HG02610 (cell line): ENCODE measurements at regions not wholly inside any gene's neighbourhood (a gene's known extent, or its start where the extent isn't known, plus 50 kb on each side); places are given as distances from the start of the nearest gene placed in this dataset.
"Not testable (repeated sequence)": the region's sequence is repeated elsewhere in the genome, so short reads cannot be mapped to it uniquely, and the experiment has no call there.

ENCODE experiments used
- ATAC-seq: cut with Tn5 transposase; IDR thresholded peaks from one replicate; pipeline ENCODE4 v1.9.1; 2021; ENCODE audit warnings: mild to moderate bottlenecking, moderate library complexity; ENCODE audit not compliant: unreplicated experiment

DNA sequence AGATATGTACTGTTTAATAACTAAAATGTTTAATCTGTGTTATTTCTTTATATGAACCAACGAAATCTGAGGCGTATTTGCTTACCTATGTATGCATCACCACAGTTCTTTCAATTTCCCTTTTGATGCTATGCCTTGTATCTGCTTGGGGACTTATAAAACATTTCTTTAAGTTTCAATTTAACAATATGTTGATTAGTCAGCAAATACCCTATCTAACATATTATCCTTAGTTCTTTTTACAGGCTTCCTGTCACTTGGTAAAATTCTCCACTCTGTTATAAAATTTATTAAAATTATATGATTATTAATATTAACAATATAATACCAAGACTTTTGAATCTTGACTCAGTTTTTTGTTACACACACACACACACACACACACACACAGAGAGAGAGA lies 174.3 kb downstream of the CPS1 start:
- ATAC-seq, result no peak

DNA sequence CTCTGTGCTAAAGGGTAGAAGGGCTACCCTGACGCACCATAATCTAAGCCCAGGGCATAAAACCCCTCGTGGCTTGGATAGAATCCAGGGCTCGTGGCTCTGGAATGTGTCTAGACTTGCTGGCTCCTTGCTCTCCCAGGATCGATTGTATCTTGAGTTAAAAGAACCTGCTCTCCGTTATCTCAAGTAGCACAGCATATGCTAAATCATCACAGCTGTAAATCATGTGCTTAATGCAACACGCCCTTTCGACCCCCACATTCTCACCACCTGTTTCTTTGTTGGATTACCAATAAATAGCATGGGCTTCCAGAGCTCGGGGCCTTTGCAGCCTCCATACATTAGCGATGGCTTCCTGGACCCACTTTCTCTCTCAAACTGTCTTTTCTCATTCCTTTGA lies 190.4 kb downstream of the CPS1 start:
- not testable (repeated sequence) for ATAC-seq

DNA sequence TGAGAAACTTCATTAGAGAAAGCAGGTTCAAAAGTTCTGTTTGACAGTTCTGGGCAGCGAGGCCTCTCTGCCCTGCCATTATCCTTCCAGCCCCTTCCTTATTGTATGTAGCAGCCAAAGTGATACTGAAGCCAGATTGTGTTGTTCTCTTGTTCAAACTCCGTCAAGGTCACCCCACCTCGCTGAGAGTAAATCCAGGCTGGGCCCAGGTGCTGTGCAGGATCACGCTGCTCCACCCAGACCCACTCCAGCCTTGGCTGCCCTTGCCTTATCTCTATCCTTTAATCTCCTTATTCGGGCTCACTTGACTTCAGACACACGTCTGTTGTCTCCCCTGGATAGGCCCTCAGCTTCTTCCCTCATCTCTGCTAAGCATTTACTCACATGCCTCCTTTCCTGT lies 196.1 kb downstream of the CPS1 start:
- ATAC-seq, result no peak

DNA sequence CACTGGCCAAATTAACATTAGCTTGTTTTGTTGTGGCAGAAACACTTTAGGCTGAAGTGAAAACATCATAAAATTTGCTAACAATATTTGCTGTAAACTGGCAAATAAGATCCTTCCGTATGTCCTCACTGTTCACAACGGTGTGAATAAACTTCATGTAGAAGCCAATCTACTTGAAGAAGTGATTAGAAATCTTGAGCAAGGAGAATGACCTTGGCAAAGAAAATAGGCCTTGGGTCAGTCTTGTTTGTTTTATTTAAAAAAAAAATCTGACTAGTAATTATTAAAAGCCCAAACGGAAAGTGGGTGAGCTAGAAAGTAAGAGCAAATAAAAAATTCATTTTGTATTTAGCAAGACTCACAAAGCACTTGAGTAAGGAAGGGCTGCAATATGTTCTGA lies 197.0 kb downstream of the CPS1 start:
- no peak for ATAC-seq

DNA sequence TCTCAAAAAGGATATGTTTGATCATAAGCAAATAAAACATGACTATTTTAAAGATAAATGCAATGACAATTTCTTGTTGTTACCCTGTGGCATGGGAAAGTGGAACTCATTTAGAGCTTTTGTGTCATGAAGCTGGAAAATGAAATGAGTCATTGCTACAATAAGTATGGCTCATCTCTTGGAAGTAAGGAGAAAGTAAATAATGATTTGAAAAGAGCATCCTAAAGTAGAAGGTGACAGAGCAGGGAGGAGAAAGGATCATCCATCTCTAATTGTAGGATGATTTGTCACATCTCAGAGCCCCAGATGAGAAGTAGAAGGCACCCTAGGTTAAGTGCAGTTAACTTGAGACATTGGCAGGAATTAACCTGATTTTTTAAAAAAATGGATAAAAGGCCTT lies 200.5 kb downstream of the CPS1 start:
- no peak for ATAC-seq

DNA sequence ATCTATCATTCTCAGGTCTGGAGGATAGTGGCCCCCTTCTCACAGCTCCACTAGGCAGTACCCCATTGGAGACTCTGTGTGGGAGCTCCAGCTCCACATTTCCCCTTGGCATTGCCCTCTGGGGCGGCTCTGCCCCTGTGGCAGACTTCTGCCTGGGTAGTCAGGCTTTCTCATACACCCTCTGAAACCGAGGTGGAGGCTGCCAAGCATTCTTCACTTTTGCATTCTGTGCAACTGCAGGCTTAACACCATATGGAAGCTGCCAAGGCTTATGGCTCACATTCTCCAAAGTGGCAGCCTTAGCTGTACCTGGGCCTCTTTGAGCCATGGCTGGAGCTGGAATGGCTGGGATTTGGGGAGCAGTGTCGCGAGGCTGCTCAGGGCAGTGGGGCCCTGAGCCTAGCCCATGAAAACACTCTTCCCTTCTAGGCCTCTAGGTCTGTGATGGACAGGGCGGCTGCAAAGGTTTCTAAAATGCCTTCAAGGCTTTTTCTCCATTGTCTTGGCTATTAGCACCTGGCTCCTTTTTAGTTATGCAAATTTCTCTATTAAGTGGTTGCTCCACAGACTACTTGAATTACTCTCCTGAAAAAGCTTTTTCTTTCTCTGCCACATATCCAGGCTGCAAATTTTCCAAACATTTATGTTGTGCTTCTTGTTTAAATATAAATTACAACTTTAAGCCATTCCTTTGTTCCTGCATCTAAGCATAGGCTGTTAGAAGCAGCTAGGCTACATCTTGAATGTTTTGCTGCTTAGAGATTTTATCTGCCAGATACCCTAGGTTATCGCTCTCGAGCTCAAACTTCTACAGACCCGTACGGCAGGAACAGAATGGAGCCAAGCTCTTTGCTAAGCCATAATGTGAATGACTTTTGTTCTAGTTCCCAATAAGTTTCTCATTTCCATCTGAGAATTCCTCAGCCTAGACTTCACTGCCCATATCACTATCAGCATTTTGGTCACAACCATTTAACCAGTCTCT lies 206.5 kb downstream of the CPS1 start:
- no peak for ATAC-seq

DNA sequence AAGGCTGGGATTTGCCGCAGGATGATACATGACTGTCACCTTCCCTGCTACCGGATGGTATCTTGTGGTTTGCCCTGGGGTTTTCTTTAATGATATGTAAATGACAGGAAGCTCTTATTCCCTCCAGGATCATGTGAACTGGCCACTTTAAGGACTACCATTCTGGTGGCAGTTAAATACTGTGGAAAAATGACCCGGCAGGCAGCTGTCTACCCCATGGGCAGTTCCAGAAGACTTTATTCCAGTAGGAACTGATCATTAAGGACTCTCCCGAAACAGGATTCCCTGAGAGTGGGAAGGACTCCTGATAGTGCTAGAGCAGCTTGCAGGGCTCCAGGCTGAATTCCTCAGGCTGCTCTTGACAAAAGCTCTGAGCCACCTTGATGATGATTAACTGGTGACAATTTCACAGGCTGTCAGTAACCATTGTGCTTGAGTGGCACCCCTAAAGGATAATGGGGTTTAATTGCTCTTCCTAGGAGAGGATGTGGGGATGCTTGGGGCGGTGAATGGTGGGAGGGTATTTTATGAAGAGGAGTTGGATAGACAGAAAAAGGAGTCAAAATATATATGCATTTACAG lies 212.0 kb downstream of the CPS1 start:
- no peak for ATAC-seq

DNA sequence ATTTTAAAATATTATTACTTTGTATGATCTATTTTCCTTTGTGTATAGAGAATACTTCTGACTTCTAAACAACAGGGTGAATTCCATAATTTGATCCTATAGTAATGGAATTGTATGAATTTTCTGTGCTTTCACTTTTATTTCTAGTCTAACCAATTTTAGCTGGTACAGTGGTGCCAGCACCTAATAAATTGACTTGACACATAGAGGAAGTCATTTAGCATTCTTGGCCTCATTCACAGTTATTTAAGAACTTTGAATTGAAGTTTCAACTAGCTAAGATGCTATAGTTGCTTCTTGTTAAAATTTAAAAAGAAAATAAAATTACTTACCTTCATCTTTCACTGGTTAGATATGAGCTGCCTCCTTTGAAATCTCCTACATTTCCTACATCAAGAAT lies 220.4 kb downstream of the CPS1 start:
- no peak for ATAC-seq

DNA sequence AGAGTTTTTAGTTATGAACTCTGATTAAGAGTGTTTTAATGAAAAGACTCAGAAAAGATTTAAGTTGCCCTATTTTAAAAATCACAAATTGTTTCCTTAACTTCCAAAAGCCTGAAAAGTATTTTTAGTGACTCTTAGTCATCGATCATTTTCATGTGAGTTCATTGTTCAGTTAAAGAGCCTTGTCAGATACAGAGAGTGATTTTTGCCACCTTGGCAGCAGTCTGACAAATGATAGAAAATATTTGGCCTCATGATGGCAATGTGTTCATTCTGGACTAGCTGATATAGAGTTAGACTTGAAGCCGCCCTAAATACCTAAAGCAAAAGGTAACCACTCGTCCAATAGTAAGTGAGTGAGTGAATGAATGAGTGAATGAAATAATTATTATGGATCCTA lies 225.8 kb downstream of the CPS1 start:
- ATAC-seq, result no peak

DNA sequence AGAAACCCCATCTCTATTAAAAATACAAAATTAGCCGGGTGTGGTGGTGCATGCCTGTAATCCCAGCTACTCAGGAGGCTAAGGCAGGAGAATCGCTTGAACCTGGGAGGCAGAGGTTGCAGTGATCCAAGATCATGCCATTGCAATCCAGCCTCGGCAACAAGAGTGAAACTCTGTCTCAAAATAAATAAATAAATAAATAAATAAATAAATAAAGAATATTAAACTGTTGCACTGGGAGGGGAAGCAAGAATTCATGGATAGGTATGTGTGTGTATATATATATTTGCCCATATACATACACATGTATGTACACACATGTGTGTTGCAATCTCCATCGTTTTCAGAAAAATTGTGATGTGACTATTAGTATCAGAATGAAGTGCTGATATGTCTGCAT lies 231.4 kb downstream of the CPS1 start:
- ATAC-seq, result not testable (repeated sequence)

DNA sequence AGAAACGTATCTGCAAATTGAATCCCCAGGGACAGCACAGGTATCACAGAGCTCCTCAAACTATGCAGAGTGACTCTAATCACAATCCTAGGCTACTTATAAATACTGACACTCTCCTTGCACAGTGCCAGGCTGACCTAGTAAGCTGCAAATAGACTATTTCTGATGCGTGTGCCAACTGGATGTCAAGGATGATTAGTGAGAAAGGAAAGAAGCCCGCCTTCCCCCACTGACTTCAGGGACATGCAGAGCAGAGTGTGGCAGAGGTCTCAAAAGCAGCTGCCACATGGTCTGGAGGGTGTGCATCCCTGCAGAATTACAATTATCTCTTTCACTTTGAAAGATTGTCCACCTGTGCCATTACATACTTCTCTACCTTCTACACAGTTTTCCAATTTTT lies 235.6 kb downstream of the CPS1 start:
- ATAC-seq, result no peak

DNA sequence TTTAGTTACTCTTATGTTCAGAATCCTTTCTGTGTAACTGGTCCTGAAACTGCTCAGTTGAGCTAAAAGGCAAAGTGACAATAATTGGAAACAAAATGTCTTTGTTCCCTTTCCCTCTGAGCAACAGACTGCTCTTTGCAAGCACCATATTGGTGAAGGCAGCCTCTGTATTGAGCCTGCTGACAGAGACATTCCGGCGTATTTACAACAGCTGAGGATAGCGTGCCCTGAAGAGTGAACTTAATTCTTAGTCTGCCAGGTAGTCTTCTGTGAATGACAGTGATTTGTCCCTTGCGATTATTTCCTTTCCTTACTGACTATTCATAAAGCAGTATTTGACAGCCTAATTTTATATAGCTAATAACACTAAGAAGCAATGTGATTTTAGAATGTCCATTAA lies 239.1 kb downstream of the CPS1 start:
- no peak for ATAC-seq

DNA sequence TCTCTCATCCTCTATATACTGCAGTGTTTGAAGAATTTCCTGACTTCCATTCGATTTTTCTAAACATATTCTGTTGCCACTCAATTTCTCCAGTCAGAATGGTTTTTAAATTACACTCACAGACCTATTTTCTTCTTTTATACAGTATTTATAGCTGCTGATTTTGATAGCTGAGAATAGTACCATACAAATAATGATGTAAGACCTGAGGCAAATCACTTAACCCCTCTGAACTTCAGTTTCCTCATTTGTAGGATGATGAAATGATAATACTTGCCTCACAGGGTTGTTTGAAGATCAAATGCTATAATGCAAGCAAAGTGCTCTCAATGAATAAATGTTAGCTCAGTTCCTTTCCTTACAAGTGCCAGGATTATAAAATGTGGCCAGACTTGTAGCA lies 241.8 kb downstream of the CPS1 start:
- ATAC-seq, result no peak

DNA sequence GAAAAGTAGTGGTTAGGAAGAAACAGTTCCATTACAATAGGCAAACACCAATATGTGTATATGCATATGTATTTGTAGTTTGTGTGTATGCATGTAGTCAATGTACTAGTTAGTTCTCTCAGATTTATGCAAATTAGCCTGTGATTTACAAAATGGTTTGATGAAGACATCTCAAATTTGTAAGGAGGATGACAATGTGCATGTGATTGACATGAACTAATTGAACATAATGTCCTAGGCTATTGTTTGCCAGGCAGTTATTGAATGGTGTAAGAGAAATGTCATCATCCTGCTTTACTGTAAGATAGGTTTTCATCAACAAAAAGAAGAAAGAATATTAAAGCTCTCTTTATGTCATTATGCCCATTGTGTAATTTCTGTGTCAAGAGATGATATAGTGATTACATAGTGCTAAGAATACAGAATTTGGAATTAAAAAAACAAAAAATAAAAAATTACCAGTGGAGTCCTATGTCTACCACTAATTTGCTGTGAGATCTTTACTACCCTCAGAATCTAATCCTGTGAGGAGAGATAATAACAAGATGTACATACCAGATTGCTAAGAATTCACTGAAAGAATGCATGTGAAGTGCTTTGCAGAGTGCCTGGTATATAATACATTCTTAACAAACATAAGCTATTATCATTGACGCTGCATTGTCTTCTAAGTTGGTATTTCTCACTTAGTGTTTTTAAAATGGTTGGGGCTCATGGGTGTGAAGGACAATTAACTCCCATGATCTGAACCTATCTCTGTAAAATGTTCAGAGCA lies 258.0 kb downstream of the CPS1 start:
- no peak for ATAC-seq

DNA sequence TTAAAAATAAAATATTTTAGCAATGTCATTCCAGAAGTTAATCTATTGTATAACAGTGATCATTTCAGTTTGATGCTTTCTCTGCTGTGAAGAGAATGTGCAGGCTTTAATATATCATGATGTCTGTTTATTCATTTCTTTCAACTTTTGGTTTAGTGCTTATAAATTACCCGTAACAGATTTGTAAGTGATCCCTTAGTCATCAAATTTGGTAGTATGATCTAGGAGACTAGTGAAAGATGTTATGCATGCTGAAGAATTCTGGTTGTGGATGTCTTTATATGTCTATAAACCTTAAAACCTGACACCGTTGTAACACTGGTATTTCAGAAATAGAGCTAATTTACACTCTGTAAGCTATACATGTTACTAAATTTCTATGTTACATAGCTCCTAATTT lies 260.4 kb downstream of the CPS1 start:
- ATAC-seq, result no peak

DNA sequence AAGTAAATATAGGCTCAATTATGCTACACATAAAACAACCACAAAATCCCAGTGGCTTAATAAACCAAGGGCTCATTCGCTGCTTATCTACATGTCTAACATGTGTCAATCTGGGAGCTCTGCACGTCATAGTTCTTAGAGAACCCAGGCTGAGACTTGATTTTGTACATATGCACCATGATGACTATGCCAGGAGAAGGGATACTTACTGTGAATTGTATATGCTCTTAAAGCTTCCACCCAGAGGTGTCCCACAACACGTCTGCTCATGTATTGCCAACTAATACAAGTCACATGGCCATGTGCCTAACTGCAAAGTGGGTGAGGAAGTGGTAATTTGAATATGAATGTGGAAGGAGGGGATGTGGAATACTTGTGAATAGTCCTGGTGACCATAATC lies 262.1 kb downstream of the CPS1 start:
- no peak for ATAC-seq

DNA sequence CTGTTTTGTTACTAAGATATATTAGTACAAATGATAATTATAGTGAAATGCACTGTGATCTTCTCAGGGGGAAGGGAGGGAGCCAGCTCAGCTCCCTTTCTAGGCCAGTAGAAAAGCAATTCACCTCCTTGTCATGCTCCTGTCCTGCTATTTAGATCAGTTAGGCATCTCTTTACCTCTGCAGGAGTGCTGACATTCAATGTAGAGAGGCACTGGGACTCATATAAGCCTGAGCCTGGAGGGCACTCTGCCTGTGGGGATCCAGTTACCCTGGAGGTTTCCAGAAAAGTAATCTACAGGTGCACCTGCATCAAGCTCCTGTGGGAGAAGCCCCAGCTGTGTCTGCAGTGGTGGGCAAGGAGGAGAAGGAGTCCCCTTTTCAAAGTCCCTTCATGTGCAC lies 277.0 kb downstream of the CPS1 start:
- ATAC-seq, result no peak

DNA sequence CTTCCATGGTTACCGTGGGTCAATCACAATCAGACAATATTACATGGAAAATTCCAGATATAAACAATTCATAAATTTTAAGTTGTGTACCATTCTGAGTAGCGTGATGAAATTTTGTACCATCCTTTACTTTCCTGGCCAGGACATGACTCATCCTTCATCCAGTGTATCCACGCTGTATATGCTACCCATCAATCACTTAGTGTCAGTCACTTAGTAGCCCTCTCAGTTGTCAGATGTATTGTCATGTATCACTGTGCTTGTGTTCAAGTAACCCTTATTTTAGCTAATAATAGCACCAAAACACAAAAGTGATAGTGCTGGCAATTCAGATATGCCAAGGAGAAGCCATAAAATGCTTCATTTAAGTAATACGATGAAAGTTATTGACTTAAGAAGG lies 282.6 kb downstream of the CPS1 start:
- ATAC-seq, result no peak

DNA sequence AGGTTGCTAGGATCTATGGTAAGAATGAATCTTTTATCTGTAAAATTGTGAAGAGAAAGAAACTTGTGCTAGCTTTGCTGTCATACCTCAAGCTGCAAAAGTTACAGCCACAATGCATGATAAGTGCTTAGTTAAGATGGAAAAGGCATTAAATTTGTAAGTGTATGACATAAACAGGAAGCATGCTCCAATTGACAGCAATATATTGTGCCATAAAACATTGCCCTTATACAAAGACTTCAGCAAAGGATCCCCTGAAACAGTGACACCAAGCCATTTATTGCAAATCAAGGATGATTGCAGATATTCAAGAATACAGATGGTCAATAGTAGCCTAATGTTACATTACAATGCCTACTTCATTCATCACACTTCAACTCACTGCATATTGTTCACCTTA lies 283.1 kb downstream of the CPS1 start:
- no peak for ATAC-seq

DNA sequence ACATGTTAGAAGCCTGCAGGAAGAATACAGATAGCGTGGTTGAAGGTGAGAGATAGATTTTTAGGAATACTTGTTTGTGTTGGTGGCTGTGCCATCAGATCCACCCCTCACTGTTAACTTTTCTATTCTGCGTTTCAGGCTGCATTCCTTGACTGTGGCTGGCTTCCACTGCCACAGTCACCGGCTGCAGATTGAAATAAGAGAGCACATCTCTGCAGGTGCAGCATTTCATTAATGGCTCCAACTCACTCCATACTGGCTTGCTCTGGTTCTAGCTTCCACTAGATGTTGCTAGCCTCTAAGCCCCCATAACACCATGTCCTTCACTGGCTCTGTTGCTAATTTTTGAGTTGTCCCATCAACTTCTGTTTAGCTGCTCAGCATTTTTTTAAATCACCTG lies 286.5 kb downstream of the CPS1 start:
- no peak for ATAC-seq

DNA sequence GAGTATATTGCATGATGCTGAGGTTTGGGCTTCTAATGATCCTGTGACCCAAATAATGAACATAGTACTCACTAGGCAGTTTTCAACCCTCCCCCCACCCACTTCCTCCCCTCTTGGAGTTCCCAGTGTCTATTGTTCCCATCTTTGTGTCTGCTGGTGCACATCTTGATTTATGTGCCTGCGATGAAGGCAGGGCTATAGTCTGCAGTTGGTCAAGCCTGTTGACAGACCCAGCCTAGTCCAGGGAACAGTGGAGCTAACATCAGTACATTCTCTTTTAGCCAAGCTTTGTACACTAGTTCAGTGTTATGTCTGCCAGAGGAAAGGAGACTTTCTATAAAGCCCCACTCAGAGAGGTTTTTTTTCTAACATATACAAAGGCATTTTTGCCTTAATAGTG lies 287.6 kb downstream of the CPS1 start:
- no peak for ATAC-seq

DNA sequence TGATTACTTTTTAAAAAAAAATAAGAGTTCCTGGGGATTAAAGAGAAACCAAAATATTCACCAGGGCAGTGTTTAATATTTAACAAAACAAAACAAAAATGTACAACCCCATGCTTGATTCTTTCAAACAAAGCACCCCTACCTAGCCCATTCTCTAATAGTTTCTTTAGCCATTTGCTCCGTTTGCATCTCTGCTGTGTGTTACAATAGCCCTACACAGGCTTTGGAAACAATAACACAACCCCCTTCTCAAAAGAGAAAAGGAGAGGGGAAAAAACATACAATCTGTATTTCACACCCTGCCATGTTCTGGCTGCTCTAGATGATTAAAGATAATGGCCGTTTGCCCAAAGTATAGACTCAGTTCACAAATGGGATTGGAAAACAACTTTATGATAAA lies 302.9 kb downstream of the CPS1 start:
- ATAC-seq, result no peak
